HG03135 (cell line): ENCODE measurements at regions not wholly inside any gene's neighbourhood (a gene's known extent, or its start where the extent isn't known, plus 50 kb on each side); places are given as distances from the start of the nearest gene placed in this dataset.

ENCODE experiments used
- ATAC-seq: cut with Tn5 transposase; IDR thresholded peaks from one replicate; pipeline ENCODE4 v1.9.1; 2021; ENCODE audit warnings: mild to moderate bottlenecking, moderate library complexity; ENCODE audit not compliant: unreplicated experiment

- ATAC-seq, result no peak
These were observed 84.5 kb upstream of the ARHGAP28 start for GRCh38 chr18:6644836-6645627.

GRCh38 chr18:6646801-6647200 is 82.7 kb upstream of the ARHGAP28 start:
- ATAC-seq, result no peak

DNA sequence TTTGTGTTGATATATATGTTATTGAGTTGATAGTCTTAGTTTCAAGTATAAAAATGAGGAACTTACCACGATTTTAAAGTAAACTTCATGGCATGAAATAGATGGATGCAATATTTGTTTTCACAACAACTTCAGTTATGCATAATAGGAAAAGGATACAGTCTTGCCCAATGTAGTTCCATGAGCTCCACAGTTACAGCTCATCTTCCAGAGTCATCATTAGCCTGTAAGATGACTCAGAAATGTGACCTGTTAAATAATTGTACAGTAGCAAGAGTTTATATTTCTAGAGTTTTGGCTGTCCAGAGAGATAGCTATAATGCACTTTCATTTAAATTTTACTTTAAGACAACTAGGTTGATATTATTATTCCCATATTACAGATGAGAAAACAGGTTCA is 80.9 kb upstream of the ARHGAP28 start:
- no peak for ATAC-seq

- no peak for ATAC-seq
These were observed 79.9 kb upstream of the ARHGAP28 start for GRCh38 chr18:6649421-6650126.

DNA sequence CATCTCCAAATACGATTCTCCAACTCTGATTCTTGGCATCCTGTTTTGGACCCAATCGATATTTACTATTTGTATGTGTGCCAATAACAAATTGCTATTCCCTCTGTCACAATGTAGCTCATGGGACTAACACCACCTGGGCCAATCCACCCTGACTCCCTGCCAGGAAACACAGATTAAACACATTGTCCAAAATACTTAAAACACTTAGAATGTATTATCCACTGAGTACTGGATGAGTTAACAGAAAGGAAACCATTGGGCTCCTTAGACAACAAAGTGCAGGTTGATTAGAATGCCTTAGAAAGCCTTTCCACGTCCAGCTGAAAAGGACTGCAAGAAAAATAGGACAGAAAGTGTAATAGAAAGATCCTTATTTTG is 79.4 kb upstream of the ARHGAP28 start:
- no peak for ATAC-seq

DNA sequence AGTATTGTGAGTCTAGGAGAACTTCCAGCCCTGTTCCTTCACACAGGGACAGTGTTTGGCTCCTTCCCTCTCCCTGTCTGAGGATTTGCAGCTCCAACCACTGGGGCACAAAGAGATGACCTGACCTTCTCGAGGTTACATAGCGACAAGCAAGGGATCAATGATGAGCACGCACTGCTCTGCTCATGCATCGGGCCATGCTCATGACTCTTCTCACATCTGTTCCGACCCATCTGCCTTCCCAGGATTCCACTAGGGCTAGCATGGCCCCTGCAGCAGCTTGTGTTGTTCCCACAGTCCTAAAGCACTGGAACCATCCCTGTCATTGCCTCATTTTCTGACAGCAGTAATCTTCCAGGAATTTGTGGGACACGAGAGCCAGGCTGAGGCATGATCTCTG is 78.8 kb upstream of the ARHGAP28 start:
- ATAC-seq, result no peak

DNA sequence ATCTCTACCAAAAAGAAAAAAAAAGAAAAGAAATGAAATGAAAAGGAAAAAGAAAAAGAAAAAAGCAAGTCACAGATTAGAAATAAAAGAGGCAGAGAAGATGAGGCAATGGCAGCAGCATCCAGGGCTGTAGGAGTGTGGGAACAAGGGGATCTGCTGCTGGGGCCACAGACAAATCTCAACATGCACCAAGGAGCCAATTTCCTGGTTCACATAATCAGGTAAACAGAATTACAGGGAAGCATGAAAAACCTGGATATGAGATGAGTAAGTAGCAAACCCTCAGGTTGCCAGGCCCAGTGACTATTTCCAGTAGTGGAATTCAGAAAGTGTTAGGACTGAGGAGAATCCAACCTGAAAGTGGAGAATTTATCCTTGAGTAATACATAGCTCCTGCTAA is 77.4 kb upstream of the ARHGAP28 start:
- no peak for ATAC-seq

- ATAC-seq, result no peak
These were observed 75.6 kb upstream of the ARHGAP28 start for GRCh38 chr18:6653880-6654279.

DNA sequence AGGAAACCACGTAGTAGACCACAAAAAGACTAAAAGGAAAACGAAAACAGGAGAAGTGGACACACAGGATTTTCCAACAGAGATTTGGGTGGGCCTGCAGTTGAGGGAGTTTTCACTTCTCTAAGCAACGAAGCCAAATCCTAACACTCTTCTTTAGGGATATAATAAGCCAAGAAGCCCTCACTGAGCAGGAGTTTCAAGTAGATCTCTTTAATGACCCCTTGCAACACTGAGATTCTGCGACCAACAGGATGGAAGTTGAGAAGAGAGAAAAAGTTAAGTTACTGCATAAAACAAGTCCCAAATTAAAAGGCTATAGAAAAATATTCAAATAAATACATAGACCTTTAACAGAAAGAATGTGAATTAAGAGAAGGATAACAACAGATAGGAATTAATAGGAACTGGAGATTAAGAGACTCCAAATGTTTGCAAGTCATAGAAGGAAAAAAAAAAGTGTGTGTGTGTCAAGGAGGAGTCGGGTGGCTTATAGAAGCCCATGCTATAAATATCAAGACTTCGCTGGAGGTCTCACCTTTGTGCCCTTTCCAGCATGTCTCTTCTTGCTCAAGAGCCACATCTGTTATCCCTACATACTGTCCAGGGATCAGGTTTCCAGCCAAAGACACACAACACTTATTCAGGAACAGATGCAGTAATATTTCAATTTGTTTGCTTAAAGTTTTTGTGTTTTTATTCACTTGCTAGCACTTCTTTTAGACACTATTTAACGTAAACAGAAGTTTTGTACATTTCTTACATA is 69.4 kb upstream of the ARHGAP28 start:
- no peak for ATAC-seq

DNA sequence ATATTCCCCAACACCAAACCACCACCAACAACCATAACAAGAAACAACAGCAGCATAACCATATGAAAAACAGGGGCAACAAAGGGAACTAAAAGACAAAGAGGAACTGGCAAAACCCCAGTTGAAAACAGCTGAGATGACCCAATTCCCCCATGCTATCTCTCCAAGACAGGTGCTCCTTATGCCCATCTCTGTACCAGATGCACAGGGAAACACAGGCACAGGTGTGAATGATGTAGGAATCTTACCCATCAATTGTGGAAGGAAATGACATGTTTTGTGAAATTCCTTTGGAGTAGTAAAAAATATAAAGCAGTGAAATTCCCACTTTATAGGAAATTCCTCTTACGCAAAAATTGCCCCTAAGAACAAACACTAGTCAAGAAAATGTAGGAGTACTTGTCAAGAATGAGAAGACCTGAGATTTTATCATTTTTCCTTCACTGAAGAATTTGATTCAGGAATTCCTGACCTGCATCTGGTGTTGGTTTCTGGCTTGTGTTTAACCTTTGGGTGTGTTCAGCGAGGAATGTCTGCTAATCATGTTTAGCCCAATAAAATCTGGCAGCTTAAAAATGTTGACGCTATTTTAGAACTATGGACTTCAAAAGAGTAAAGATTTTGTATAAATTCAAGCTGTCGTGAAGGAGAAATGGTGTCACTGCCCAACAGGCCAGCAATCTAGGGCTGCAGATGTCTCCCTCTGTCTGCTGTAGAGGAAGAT is 67.7 kb upstream of the ARHGAP28 start:
- no peak for ATAC-seq

DNA sequence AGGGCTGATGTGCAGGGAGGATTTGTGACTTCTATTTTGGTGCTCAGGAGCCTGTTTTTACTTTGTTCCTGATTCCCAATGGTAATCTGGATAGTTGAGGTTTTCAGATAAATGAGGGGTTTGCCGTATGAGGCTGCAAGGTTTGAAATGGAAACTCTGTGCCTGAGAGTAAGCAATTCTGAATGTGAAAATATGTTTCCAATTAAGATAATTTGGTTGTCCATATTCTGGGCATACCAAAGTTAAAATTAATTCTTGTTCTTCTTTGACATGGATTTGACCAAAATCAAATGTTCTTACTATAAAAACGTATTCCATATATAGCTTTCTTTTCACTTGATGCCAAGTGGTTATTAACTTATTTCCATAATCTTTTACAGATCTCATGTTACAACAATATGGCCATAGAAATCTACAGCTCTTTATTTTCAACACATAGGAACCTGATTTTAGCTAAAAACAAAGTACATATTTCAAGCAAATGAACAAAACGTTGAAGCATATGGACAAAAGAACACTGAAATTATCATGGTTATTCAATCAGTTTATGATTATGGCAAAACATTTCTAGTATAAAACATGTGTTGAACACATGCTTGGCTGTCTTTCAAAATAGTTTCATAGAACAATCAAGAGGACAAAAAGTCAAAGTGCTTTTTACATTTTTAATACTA is 63.4 kb upstream of the ARHGAP28 start:
- ATAC-seq, result no peak

GRCh38 chr18:6668836-6669235 is 60.7 kb upstream of the ARHGAP28 start:
- ATAC-seq, result no peak

DNA sequence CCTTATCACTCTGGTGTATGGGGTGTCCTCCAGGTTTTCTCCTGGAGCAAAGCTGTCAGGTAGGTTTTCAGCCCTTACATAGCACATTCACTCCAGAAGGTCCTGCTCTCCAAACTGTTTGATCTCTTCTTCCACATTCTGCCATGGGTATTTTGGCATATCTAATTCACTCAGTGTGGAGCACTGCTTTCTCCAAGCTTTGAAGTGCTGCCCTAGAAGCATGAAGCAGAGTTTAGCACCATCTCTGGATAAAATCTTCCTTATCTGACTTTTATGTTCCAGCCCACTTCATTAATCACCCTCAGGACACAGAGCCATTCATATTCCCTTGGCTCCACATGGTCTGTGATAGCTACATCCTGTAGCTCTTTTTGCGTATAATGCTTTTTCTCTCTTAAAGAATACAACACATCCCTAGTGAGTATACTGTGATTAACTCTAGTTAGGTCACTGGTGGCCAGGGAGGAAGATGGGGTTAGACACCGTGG is 56.7 kb upstream of the ARHGAP28 start:
- no peak for ATAC-seq

DNA sequence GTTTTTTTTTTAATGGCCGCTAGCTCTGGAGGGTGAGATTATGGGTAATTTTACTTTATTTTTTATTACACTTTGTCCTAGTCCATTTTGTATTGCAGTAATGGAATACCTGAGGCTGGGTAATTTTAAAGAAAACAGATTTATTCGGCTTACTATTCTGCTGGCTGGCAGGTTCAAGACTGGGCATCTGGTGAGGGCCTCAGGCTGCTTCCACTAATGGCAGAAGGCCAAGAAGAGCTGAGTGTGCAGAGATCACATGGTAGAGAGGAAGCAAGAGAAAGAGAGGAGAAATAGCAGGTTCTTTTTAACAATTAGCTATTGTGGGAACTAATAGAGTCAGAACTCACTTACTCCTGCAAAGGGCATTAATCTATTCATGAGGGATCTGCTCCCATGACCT is 52.4 kb upstream of the ARHGAP28 start:
- no peak for ATAC-seq

- ATAC-seq, result no peak
These were observed 50.3 kb upstream of the ARHGAP28 start for GRCh38 chr18:6679201-6679600.
